CD4-positive, alpha-beta T cell treated with Interleukin-10 for 1 hour (primary cell): ENCODE measurements at regions not wholly inside any gene's neighbourhood (a gene's known extent, or its start where the extent isn't known, plus 50 kb on each side); places are given as distances from the start of the nearest gene placed in this dataset.
"Not testable (repeated sequence)": the region's sequence is repeated elsewhere in the genome, so short reads cannot be mapped to it uniquely, and the experiment has no call there.

Experiments
- DNase-seq: peaks from one replicate; pipeline ENCODE4 v3.0.0-alpha.2; 2020

DNA sequence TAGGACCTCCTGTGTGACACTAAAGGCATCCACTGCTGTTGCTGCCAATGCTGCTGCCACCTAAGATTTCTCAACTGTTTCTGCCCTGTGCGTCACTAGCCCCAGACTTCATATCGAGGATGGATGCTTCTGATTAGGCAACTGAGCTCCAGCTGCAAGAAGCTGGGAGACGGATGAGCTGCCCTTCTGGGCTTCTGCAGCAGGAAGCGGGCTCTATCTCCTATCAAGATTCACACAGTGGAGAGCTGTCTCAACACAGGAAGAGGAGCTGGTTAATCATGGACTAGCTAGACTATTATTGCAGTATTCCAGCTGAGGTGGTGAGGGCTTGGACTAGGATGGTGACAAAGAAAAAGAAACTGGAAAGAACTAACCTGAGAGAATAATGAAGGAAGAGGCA, 59.2 kb upstream of the PELI2 start:
- no peak for DNase-seq

DNA sequence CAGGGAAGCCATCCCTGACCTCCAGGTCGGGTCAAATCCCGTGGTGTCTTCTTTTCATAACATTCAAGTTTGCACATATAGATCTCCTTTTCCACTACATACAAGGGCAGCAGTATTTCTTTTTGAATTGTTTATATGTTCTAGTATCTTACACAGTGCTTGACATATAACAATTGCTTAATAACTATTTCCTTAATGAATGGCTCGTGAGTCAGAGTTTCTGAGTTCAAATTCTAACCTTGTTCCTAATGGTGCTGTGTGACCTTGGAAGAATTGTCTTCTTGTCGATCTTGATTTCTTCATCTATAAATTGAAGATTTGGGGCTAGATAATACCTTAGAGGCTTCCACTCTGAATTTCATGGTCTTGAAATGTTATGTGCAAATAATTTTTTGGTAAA, 57.2 kb upstream of the PELI2 start:
- no peak for DNase-seq

DNA sequence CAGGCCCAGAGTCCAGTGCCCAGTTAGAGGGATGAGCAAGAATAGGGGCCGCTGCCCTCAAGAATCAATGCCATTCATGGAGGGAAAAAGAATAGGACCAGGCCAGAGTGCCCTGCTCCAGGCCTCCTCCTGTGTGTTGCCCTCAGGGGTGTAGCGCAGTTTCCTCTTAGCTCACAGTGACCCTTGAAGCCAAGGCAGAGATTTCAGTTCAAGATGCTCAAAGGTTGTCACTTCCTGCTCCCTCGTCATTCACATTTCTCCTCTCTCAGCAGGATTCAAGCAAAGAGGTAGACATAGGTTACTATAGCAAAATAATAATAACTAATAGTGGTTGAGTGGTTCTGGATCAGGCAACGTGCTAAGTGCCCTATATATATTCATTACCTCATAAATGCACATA, 55.1 kb upstream of the PELI2 start:
- no peak for DNase-seq

DNA sequence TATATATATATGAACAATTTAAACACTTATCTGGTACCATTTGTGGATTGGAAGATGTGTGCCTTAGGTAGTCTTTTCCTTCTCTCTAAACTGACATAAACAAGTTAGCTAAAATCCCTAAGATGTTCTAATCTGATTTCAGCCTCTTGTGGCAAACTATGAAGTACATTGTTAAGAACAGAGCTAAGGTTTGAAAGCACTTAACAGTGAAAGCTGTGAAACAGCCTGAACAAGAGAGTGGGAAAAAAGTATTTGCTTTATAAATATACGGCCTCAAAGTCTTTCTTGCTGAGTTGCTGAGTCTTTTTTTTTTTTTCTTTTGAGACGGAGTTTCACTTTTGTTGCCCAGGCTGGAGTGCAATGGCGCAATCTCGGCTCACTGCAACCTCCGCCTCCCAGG, 53.7 kb upstream of the PELI2 start:
- DNase-seq, result no peak

DNA sequence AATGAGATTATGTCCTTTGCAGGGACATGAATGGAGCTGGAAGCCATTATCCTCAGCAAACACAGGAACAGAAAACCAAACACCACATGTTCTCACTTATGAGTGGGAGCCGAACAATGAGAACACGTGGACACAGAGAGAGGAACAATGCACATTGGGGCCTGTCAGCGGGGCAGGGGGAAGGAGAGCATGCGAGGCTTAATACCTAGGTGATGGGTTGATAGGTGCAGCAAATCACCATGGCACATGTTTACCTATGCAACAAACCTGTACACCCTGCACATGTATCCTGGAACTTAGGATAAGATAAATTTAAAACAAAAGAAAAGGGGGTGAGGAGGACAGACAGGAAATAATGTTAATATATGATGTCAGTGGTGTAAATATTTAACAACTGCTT, 53.0 kb upstream of the PELI2 start:
- DNase-seq, result not testable (repeated sequence)

DNA sequence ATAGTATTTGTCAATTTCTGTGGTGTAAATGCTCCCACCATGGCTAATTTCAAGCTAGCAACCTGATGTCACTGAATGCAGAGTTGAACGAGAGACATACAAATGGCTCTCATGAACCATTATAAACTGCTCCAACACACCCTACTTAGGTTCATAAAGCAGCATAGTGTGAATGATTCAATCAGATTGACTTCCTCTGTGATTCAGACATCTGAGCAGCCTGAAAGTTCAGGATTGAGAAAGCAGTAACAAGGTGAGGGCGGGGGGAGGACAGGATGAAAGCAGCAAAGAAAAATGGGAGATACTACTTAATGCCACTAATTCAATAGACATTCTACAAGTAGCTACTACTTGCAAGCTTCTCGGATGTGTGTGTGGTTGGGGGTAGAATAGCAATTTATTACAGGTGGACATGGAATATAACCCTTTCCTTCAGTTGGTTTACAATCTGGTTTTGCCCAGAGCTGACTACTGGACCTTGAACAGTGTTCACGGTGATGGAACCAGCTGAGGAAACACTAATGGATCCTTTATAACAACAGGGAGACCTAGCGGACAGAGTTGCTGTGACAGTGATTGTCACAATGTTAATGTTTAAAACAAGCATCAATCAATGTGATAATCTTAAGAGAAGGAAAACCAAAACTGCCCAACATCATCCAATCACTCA, 52.5 kb upstream of the PELI2 start:
- DNase-seq, result no peak
